GM18520 (cell line): ENCODE measurements at regions not wholly inside any gene's neighbourhood (a gene's known extent, or its start where the extent isn't known, plus 50 kb on each side); places are given as distances from the start of the nearest gene placed in this dataset.
"Not testable (repeated sequence)": the region's sequence is repeated elsewhere in the genome, so short reads cannot be mapped to it uniquely, and the experiment has no call there.

Source experiments
- ATAC-seq: cut with Tn5 transposase; IDR thresholded peaks from one replicate; pipeline ENCODE4 v1.9.1; 2021; ENCODE audit not compliant: unreplicated experiment

GRCh38 chr3:106116733-106117489 is 248.1 kb upstream of the CBLB start:
- ATAC-seq = no peak

- no peak for ATAC-seq
These were observed 248.7 kb upstream of the CBLB start for GRCh38 chr3:106117490-106117858.

- no peak for ATAC-seq
These were observed 250.8 kb upstream of the CBLB start for GRCh38 chr3:106119614-106120082.

- ATAC-seq = no peak
These were observed 251.5 kb upstream of the CBLB start for GRCh38 chr3:106120356-106120755.

GRCh38 chr3:106121491-106122289 is 252.9 kb upstream of the CBLB start:
- no peak for ATAC-seq

GRCh38 chr3:106124818-106125217 is 256.0 kb upstream of the CBLB start:
- ATAC-seq = no peak

- no peak for ATAC-seq
These were observed 256.5 kb upstream of the CBLB start for GRCh38 chr3:106125321-106125720.

GRCh38 chr3:106126067-106126845 is 257.4 kb upstream of the CBLB start:
- ATAC-seq = no peak

- ATAC-seq = no peak
These were observed 258.0 kb upstream of the CBLB start for GRCh38 chr3:106126846-106127235.

GRCh38 chr3:106129939-106130338 is 261.1 kb upstream of the CBLB start:
- no peak for ATAC-seq

GRCh38 chr3:106130384-106131198 is 261.8 kb upstream of the CBLB start:
- ATAC-seq = no peak

- ATAC-seq = no peak
These were observed 266.8 kb upstream of the CBLB start for GRCh38 chr3:106135451-106136160.

GRCh38 chr3:106139826-106140225 is 271.0 kb upstream of the CBLB start:
- ATAC-seq = no peak

GRCh38 chr3:106140431-106140830 is 271.6 kb upstream of the CBLB start:
- no peak for ATAC-seq

- ATAC-seq = no peak
These were observed 275.2 kb upstream of the CBLB start for GRCh38 chr3:106144030-106144429.

- not testable (repeated sequence) for ATAC-seq
These were observed 279.7 kb upstream of the CBLB start for GRCh38 chr3:106148440-106149082.

GRCh38 chr3:106157411-106157810 is 288.6 kb upstream of the CBLB start:
- ATAC-seq = no peak

- ATAC-seq = no peak
These were observed 291.6 kb upstream of the CBLB start for GRCh38 chr3:106160396-106160795.

GRCh38 chr3:106161246-106161645 is 292.4 kb upstream of the CBLB start:
- ATAC-seq = no peak

GRCh38 chr3:106167728-106168127 is 298.9 kb upstream of the CBLB start:
- peak; percentile 58 for ATAC-seq
